SK-N-SH (cell line): ENCODE measurements at regions not wholly inside any gene's neighbourhood (a gene's known extent, or its start where the extent isn't known, plus 50 kb on each side); places are given as distances from the start of the nearest gene placed in this dataset.

Experiments
- FOXJ3 ChIP-seq: sonication (generic); formaldehyde crosslinking; IDR thresholded peaks from 2 replicates; pipeline ENCODE4 v1.5.1; 2020; ENCODE audit warnings: mild to moderate bottlenecking, missing genetic modification reagents
- POLR2AphosphoS5 ChIP-seq: IDR thresholded peaks from 2 replicates; pipeline ENCODE4 v1.6.1; 2012; ENCODE audit warnings: low read depth, low read length
- YY1 ChIP-seq: IDR thresholded peaks from 2 replicates; pipeline ENCODE4 v1.4.0; 2012; ENCODE audit warnings: low read depth, mild to moderate bottlenecking
- TF ChIP-seq, protein P1 (sequence below): fragments of 200-600 bp; sonication (generic); IDR thresholded peaks from 2 replicates; pipeline ENCODE4 v1.6.1; 2017; ENCODE audit warnings: antibody characterized with exemption, mild to moderate bottlenecking, moderate library complexity
- TF ChIP-seq, protein P2 (sequence below): fragments of 150-350 bp; IDR thresholded peaks from 2 replicates; pipeline ENCODE4 v1.6.1; 2017; ENCODE audit warnings: antibody characterized with exemption, low read length, low read depth, borderline replicate concordance

DNA sequence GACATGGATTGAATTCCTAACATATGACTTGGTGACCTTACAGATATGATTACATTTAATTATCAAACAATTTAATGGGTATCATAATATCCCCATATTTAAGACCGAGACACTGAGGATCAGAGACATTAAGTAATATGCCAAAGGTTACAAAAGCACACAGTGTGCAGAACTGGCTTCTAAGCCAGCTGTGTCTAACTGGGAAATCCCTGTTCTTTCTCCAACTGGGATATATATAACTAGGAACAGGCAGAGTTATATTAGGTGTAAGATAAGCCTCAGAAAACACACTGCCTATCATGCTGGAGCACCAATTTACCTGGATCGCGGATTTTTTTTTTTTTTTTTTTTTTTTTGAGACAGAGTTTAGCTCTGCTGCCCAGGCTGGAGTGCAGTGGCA lies 88.3 kb upstream of the ADGRL2 start:
- TF ChIP-seq, protein P1, sequence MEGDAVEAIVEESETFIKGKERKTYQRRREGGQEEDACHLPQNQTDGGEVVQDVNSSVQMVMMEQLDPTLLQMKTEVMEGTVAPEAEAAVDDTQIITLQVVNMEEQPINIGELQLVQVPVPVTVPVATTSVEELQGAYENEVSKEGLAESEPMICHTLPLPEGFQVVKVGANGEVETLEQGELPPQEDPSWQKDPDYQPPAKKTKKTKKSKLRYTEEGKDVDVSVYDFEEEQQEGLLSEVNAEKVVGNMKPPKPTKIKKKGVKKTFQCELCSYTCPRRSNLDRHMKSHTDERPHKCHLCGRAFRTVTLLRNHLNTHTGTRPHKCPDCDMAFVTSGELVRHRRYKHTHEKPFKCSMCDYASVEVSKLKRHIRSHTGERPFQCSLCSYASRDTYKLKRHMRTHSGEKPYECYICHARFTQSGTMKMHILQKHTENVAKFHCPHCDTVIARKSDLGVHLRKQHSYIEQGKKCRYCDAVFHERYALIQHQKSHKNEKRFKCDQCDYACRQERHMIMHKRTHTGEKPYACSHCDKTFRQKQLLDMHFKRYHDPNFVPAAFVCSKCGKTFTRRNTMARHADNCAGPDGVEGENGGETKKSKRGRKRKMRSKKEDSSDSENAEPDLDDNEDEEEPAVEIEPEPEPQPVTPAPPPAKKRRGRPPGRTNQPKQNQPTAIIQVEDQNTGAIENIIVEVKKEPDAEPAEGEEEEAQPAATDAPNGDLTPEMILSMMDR, result no peak
- TF ChIP-seq YY1 (no peak), POLR2AphosphoS5 (no peak), FOXJ3 (no peak)
- TF ChIP-seq, protein P2, sequence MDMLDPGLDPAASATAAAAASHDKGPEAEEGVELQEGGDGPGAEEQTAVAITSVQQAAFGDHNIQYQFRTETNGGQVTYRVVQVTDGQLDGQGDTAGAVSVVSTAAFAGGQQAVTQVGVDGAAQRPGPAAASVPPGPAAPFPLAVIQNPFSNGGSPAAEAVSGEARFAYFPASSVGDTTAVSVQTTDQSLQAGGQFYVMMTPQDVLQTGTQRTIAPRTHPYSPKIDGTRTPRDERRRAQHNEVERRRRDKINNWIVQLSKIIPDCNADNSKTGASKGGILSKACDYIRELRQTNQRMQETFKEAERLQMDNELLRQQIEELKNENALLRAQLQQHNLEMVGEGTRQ, result no peak
